Neural cell (in vitro differentiated cells): ENCODE measurements at regions not wholly inside any gene's neighbourhood (a gene's known extent, or its start where the extent isn't known, plus 50 kb on each side); places are given as distances from the start of the nearest gene placed in this dataset.

Experiments
- H2AFZ ChIP-seq: fragments of 200-600, 300-800 bp; sonication (generic), shearing (Covaris generic); 2 replicates; pipeline ENCODE4 v1.6.0; 2014; ENCODE audit warnings: low read depth, mild to moderate bottlenecking, antibody characterized with exemption, low read length, moderate library complexity
- H3F3A ChIP-seq: fragments of 200-600 bp; shearing (Covaris generic); 2 replicates; pipeline ENCODE4 v1.6.1; 2016; ENCODE audit warnings: mild to moderate bottlenecking, moderate library complexity, mixed read lengths, antibody characterized with exemption, low read length; ENCODE audit not compliant: insufficient read depth, poor library complexity, severe bottlenecking
- H3K27ac ChIP-seq: fragments of 200-600, 300-800 bp; sonication (generic), shearing (Covaris generic); 2 replicates; pipeline ENCODE4 v1.5.1; 2014; ENCODE audit warnings: mild to moderate bottlenecking, low read length, moderate library complexity
- H3K27me3 ChIP-seq: fragments of 300-800, 200-600 bp; sonication (generic), shearing (Covaris generic); 2 replicates; pipeline ENCODE4 v1.6.0; 2014; ENCODE audit warnings: mild to moderate bottlenecking, low read depth, low read length, moderate library complexity; ENCODE audit not compliant: insufficient read depth
- H3K36me3 ChIP-seq: fragments of 300-800, 200-600 bp; sonication (generic), shearing (Covaris generic); 2 replicates; pipeline ENCODE4 v1.5.1; 2014; ENCODE audit warnings: mild to moderate bottlenecking, antibody characterized with exemption, low read length, moderate library complexity; ENCODE audit not compliant: insufficient read depth
- H3K4me2 ChIP-seq: fragments of 300-800, 200-600 bp; sonication (generic), shearing (Covaris generic); 2 replicates; pipeline ENCODE4 v1.6.0; 2014; ENCODE audit warnings: mild to moderate bottlenecking, low read length
- H3K4me3 ChIP-seq: fragments of 300-800, 200-600 bp; sonication (generic), shearing (Covaris generic); 2 replicates; pipeline ENCODE4 v1.5.1; 2014; ENCODE audit warnings: mild to moderate bottlenecking, low read length, moderate library complexity
- H3K79me2 ChIP-seq: fragments of 200-600 bp; shearing (Covaris generic); replicated peaks from 2 replicates; pipeline ENCODE4 v1.6.0; 2014; ENCODE audit warnings: mild to moderate bottlenecking, low read length, moderate library complexity; ENCODE audit not compliant: insufficient read depth
- H3K9ac ChIP-seq: fragments of 300-800, 200-600 bp; sonication (generic), shearing (Covaris generic); 2 replicates; pipeline ENCODE4 v1.6.1; 2016; ENCODE audit warnings: mild to moderate bottlenecking, low read length, mixed read lengths
- H3K9me2 ChIP-seq: fragments of 200-600 bp; shearing (Covaris generic); 2 replicates; pipeline ENCODE4 v1.6.1; 2016; ENCODE audit warnings: mild to moderate bottlenecking, low read length, mixed read lengths; ENCODE audit not compliant: insufficient read depth
- H3K9me3 ChIP-seq: fragments of 200-600, 300-800 bp; sonication (generic), shearing (Covaris generic); 2 replicates; pipeline ENCODE4 v1.6.1; 2016; ENCODE audit warnings: mild to moderate bottlenecking, mixed run types, low read length, moderate library complexity, mixed read lengths
- H4K20me1 ChIP-seq: fragments of 200-600 bp; shearing (Covaris generic); 2 replicates; pipeline ENCODE4 v1.6.1; 2016; ENCODE audit warnings: mild to moderate bottlenecking, mixed run types; ENCODE audit not compliant: insufficient read depth
- EP300 ChIP-seq: fragments of 450-650 bp; conservative IDR thresholded peaks from 2 replicates; pipeline ENCODE4 v1.6.1; 2014; ENCODE audit warnings: antibody characterized with exemption, mild to moderate bottlenecking, moderate library complexity; ENCODE audit not compliant: poor library complexity, severe bottlenecking
- EZH2 ChIP-seq: fragments of 200-600, 300-800 bp; shearing (Covaris generic), sonication (generic); IDR thresholded peaks from 2 replicates; pipeline ENCODE4 v1.6.1; 2014; ENCODE audit warnings: antibody characterized with exemption, low read length, borderline replicate concordance, mild to moderate bottlenecking; ENCODE audit not compliant: insufficient read depth, poor library complexity, severe bottlenecking
- MXI1 ChIP-seq: fragments of 450-650 bp; conservative IDR thresholded peaks from 2 replicates; pipeline ENCODE4 v1.6.1; 2014; ENCODE audit warnings: antibody characterized with exemption, mild to moderate bottlenecking; ENCODE audit not compliant: poor library complexity, severe bottlenecking
- POLR2AphosphoS5 ChIP-seq: IDR thresholded peaks from 2 replicates; pipeline ENCODE4 v1.6.1; 2012
- RAD21 ChIP-seq: fragments of 450-650 bp; conservative IDR thresholded peaks from 2 replicates; pipeline ENCODE4 v1.6.1; 2014; ENCODE audit warnings: antibody characterized with exemption, mild to moderate bottlenecking, moderate library complexity
- SMC3 ChIP-seq: fragments of 450-650 bp; conservative IDR thresholded peaks from 2 replicates; pipeline ENCODE4 v1.6.1; 2014; ENCODE audit warnings: antibody characterized with exemption, mild to moderate bottlenecking, moderate library complexity; ENCODE audit not compliant: poor library complexity
- TAF1 ChIP-seq: IDR thresholded peaks from 2 replicates; pipeline ENCODE4 v1.6.1; 2012; ENCODE audit warnings: low read depth
- TF ChIP-seq, protein P1 (sequence below): fragments of 450-650 bp; IDR thresholded peaks from 2 replicates; pipeline ENCODE4 v1.5.1; 2014; ENCODE audit warnings: antibody characterized with exemption, mild to moderate bottlenecking, moderate library complexity; ENCODE audit not compliant: poor library complexity, severe bottlenecking
- TF ChIP-seq, protein P2 (sequence below): IDR thresholded peaks from 2 replicates; pipeline ENCODE4 v1.6.1; 2012; ENCODE audit warnings: borderline replicate concordance

DNA sequence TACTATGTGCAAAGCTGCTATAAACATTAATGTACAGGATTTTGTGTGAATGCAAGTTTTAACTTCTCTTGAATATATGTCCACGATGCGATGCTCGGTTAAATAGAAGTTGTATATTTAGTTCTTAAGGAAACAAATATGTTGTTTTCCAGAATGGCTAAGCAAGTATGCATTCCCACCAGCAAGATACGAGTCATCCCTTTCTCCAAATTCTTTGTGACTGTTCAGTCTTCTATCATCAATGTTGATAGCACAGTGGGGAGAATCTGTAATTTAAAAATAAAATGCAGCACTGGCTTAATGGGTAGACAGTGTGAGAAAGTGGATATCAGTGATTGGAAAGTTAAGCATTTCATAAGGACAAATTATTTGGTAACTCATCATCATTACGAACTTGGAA is 1340.8 kb downstream of the PCDH9 start:
- Histone ChIP-seq H3F3A (no peaks in the 10 kb centered on the region), H3K79me2 (no peaks in the 10 kb centered on the region), H3K9me2 (no peaks in the 10 kb centered on the region), H2AFZ (no peak overlapping the region), H3K4me2 (no peak overlapping the region), H3K36me3 (no peaks in the 10 kb centered on the region), H3K4me3 (no peak overlapping the region), H3K27me3 (no peaks in the 10 kb centered on the region), H3K9ac (no peak overlapping the region), H3K27ac (no peak overlapping the region), H4K20me1 (no peaks in the 10 kb centered on the region), H3K9me3 (no peaks in the 10 kb centered on the region)
- TF ChIP-seq MXI1 (no peak), EP300 (no peak), POLR2AphosphoS5 (no peak), EZH2 (no peak), RAD21 (no peak)
- TF ChIP-seq, protein P1, sequence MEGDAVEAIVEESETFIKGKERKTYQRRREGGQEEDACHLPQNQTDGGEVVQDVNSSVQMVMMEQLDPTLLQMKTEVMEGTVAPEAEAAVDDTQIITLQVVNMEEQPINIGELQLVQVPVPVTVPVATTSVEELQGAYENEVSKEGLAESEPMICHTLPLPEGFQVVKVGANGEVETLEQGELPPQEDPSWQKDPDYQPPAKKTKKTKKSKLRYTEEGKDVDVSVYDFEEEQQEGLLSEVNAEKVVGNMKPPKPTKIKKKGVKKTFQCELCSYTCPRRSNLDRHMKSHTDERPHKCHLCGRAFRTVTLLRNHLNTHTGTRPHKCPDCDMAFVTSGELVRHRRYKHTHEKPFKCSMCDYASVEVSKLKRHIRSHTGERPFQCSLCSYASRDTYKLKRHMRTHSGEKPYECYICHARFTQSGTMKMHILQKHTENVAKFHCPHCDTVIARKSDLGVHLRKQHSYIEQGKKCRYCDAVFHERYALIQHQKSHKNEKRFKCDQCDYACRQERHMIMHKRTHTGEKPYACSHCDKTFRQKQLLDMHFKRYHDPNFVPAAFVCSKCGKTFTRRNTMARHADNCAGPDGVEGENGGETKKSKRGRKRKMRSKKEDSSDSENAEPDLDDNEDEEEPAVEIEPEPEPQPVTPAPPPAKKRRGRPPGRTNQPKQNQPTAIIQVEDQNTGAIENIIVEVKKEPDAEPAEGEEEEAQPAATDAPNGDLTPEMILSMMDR, result no peak
- TF ChIP-seq, protein P2, sequence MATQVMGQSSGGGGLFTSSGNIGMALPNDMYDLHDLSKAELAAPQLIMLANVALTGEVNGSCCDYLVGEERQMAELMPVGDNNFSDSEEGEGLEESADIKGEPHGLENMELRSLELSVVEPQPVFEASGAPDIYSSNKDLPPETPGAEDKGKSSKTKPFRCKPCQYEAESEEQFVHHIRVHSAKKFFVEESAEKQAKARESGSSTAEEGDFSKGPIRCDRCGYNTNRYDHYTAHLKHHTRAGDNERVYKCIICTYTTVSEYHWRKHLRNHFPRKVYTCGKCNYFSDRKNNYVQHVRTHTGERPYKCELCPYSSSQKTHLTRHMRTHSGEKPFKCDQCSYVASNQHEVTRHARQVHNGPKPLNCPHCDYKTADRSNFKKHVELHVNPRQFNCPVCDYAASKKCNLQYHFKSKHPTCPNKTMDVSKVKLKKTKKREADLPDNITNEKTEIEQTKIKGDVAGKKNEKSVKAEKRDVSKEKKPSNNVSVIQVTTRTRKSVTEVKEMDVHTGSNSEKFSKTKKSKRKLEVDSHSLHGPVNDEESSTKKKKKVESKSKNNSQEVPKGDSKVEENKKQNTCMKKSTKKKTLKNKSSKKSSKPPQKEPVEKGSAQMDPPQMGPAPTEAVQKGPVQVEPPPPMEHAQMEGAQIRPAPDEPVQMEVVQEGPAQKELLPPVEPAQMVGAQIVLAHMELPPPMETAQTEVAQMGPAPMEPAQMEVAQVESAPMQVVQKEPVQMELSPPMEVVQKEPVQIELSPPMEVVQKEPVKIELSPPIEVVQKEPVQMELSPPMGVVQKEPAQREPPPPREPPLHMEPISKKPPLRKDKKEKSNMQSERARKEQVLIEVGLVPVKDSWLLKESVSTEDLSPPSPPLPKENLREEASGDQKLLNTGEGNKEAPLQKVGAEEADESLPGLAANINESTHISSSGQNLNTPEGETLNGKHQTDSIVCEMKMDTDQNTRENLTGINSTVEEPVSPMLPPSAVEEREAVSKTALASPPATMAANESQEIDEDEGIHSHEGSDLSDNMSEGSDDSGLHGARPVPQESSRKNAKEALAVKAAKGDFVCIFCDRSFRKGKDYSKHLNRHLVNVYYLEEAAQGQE, result no peak

DNA sequence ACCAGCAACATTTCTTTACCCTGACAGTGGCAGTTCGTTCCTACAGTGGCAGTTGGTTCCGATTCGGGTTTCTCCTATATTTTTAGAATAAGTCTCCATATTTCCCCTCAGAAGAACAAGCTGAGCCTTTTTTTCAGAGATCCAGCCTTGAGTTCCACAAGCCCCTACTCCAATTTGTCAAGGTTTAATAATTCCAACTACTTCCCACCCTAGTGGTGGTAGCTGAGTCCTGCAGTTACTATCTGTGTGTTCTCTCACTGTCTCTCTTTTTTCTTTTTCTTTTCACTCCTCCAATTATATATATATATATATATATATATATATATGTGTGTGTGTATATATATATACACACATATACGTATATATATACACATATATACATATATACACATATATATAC is 1347.3 kb downstream of the PCDH9 start:
- TF ChIP-seq EP300, result no peak
- TF ChIP-seq MXI1, result no peak
- TF ChIP-seq, protein P1, result no peak
- TF ChIP-seq EZH2, result no peak
- TF ChIP-seq SMC3, result no peak
- no peak for TF ChIP-seq POLR2AphosphoS5
- TF ChIP-seq, protein P2, result no peak
- TF ChIP-seq RAD21, result no peak
- TF ChIP-seq TAF1, result no peak
- no peak overlapping the region for H3K27ac ChIP-seq
- no peak overlapping the region for H3K4me2 ChIP-seq
- no peaks in the 10 kb centered on the region for H3K79me2 ChIP-seq
- no peaks in the 10 kb centered on the region for H3K9me3 ChIP-seq
- no peaks in the 10 kb centered on the region for H3F3A ChIP-seq
- H3K9ac ChIP-seq, result no peak overlapping the region
- H3K36me3 ChIP-seq, result no peaks in the 10 kb centered on the region
- no peak overlapping the region for H2AFZ ChIP-seq
- no peaks in the 10 kb centered on the region for H3K9me2 ChIP-seq
- no peaks in the 10 kb centered on the region for H3K27me3 ChIP-seq
- no peaks in the 10 kb centered on the region for H4K20me1 ChIP-seq
- H3K4me3 ChIP-seq, result no peak overlapping the region
